ENCODE measurements at regions not wholly inside any gene's neighbourhood (a gene's known extent, or its start where the extent isn't known, plus 50 kb on each side); places are given as distances from the start of the nearest gene placed in this dataset.
"Not testable (repeated sequence)": the region's sequence is repeated elsewhere in the genome, so short reads cannot be mapped to it uniquely, and the experiment has no call there.

DNA sequence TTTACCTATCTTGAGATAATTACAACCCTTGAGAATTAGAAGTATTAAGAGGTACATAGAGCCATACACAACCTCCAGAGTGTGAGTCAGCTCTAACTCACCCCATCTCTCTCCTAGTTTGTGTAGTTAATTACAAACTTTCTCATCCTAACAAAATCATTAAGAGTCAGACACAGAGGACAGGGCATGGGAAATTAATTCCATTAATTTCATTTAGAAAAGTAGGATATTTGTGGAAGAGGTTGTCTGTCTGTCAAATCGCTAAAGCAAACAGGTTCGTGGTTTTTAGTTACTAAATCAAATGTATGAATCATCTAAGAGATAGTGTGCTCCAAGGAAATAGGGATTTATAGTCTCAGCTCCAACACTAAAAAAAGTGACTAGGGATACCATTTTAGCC lies 1261.4 kb upstream of the TENM4 start:
- Histone ChIP-seq H3K4me3 (replicated peaks; ENCODE audit: insufficient read depth, low read length) (no peak overlapping the region), H3K27ac (replicated peaks) (no peak overlapping the region), H3K27me3 (ENCODE audit: insufficient read depth, poor library complexity, severe bottlenecking) (no peaks in the 10 kb centered on the region)
- TF ChIP-seq POLR2AphosphoS5 (IDR thresholded peaks at IDR 0.05; ENCODE audit: low read depth), result no peak
- TF ChIP-seq, protein P1, sequence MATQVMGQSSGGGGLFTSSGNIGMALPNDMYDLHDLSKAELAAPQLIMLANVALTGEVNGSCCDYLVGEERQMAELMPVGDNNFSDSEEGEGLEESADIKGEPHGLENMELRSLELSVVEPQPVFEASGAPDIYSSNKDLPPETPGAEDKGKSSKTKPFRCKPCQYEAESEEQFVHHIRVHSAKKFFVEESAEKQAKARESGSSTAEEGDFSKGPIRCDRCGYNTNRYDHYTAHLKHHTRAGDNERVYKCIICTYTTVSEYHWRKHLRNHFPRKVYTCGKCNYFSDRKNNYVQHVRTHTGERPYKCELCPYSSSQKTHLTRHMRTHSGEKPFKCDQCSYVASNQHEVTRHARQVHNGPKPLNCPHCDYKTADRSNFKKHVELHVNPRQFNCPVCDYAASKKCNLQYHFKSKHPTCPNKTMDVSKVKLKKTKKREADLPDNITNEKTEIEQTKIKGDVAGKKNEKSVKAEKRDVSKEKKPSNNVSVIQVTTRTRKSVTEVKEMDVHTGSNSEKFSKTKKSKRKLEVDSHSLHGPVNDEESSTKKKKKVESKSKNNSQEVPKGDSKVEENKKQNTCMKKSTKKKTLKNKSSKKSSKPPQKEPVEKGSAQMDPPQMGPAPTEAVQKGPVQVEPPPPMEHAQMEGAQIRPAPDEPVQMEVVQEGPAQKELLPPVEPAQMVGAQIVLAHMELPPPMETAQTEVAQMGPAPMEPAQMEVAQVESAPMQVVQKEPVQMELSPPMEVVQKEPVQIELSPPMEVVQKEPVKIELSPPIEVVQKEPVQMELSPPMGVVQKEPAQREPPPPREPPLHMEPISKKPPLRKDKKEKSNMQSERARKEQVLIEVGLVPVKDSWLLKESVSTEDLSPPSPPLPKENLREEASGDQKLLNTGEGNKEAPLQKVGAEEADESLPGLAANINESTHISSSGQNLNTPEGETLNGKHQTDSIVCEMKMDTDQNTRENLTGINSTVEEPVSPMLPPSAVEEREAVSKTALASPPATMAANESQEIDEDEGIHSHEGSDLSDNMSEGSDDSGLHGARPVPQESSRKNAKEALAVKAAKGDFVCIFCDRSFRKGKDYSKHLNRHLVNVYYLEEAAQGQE (IDR thresholded peaks at IDR 0.05; ENCODE audit: insufficient replicate concordance, low read depth), result no peak
- TF ChIP-seq SPI1 (IDR thresholded peaks at IDR 0.05; ENCODE audit: borderline replicate concordance, low read depth), result no peak
- TF ChIP-seq GABPA (IDR thresholded peaks at IDR 0.05; ENCODE audit: low read depth), result no peak
- TF ChIP-seq, protein P2, sequence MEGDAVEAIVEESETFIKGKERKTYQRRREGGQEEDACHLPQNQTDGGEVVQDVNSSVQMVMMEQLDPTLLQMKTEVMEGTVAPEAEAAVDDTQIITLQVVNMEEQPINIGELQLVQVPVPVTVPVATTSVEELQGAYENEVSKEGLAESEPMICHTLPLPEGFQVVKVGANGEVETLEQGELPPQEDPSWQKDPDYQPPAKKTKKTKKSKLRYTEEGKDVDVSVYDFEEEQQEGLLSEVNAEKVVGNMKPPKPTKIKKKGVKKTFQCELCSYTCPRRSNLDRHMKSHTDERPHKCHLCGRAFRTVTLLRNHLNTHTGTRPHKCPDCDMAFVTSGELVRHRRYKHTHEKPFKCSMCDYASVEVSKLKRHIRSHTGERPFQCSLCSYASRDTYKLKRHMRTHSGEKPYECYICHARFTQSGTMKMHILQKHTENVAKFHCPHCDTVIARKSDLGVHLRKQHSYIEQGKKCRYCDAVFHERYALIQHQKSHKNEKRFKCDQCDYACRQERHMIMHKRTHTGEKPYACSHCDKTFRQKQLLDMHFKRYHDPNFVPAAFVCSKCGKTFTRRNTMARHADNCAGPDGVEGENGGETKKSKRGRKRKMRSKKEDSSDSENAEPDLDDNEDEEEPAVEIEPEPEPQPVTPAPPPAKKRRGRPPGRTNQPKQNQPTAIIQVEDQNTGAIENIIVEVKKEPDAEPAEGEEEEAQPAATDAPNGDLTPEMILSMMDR (IDR thresholded peaks at IDR 0.05; ENCODE audit: insufficient read depth, low read length), result no peak
- DNase-seq (ENCODE audit: low read depth in 1 of 2, low spot score in 1 of 2), result no peak

DNA sequence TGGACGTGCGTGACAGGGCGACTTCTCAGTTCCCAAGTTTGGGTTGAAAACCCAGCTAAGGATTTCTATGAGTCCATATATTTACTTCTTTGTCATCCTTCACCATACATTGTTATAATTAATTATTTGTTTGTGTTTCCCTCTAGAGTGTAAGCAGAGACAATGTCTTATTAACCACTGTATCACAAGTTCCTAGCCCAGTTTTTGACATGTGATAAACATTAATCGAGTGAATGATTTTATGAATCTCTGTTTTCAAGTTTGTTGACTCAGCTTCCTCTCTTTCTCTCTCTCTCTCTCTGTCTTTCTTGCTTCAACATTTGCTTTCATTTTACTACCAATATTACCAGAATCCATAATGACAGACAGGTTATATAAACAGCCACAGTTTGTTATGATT lies 1259.6 kb upstream of the TENM4 start:
- TF ChIP-seq POLR2AphosphoS5 (IDR thresholded peaks at IDR 0.05; ENCODE audit: low read depth), result no peak
- TF ChIP-seq, protein P2 (IDR thresholded peaks at IDR 0.05; ENCODE audit: insufficient read depth, low read length), result no peak
- TF ChIP-seq GABPA (IDR thresholded peaks at IDR 0.05; ENCODE audit: low read depth), result no peak
- TF ChIP-seq SPI1 (IDR thresholded peaks at IDR 0.05; ENCODE audit: borderline replicate concordance, low read depth), result no peak
- TF ChIP-seq, protein P1 (IDR thresholded peaks at IDR 0.05; ENCODE audit: insufficient replicate concordance, low read depth), result no peak
- no peak overlapping the region for H3K4me3 ChIP-seq (replicated peaks; ENCODE audit: insufficient read depth, low read length)
- DNase-seq (ENCODE audit: low read depth in 1 of 2, low spot score in 1 of 2), result no peak
- H3K27ac ChIP-seq (replicated peaks), result no peak overlapping the region
- no peaks in the 10 kb centered on the region for H3K27me3 ChIP-seq (ENCODE audit: insufficient read depth, poor library complexity, severe bottlenecking)

DNA sequence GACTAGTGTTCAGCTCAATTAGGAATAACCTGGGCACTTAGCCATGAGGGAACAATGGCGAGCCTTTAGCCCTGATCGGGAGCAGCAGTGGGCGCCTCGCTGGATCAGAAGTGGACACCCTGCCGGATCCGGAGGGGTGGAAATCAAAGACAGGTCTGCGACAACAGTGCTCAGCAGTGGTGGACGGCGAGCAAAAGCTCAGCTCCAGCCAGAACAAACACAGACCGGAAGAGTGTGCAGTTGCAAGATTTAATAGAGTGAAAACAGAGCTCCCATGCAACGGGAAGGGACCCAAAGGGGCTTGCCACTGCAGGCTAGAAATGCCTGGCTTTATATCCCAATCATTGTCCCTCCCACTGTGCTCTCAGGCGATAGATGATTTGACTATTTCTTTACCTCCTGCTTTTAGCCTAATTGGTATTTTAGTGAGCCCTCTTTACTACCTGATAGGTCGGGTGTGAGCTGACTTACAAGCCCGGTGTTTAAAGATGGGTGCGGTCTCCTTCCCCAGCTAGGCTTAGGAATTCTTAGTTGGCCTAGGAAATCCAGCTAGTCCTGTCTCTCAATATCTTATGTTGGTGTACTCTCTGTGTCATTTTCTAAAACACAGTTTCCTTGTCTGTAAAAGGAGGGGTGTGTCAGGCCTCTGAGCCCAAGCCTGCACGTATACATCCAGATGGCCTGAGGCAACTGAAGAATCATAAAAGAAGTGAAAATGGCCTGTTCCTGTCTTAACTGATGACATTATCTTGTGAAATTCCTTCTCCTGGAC lies 1258.8 kb upstream of the TENM4 start:
- H3K27me3 ChIP-seq (ENCODE audit: insufficient read depth, poor library complexity, severe bottlenecking); DNase-seq (ENCODE audit: low read depth in 1 of 2, low spot score in 1 of 2); H3K4me3 ChIP-seq (replicated peaks; ENCODE audit: insufficient read depth, low read length); H3K27ac ChIP-seq (replicated peaks): not testable (repeated sequence)

DNA sequence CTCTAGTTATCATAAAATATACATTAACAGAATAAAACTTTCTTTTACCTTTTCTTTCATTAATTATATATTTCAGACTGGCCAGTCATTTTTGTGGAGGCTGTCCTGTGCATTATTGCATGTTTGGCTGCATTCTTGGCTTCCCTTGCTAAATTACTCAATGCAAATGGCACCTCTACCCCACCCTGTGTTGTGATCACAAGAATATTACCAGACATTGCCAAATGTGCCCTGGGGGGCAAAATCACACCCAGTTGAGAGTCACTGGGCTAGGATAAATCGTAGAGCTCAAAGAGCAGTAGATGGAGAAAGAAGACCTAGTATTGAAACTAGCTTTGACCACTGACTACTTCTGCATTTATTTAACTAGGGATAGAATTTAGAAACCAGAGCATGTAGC lies 1257.8 kb upstream of the TENM4 start:
- Histone ChIP-seq H3K4me3 (replicated peaks; ENCODE audit: insufficient read depth, low read length) (no peak overlapping the region), H3K27me3 (ENCODE audit: insufficient read depth, poor library complexity, severe bottlenecking) (no peaks in the 10 kb centered on the region), H3K27ac (replicated peaks) (no peak overlapping the region)
- no peak for TF ChIP-seq SPI1 (IDR thresholded peaks at IDR 0.05; ENCODE audit: borderline replicate concordance, low read depth)
- TF ChIP-seq POLR2AphosphoS5 (IDR thresholded peaks at IDR 0.05; ENCODE audit: low read depth), result no peak
- no peak for TF ChIP-seq GABPA (IDR thresholded peaks at IDR 0.05; ENCODE audit: low read depth)
- TF ChIP-seq, protein P1 (IDR thresholded peaks at IDR 0.05; ENCODE audit: insufficient replicate concordance, low read depth), result no peak
- TF ChIP-seq, protein P2 (IDR thresholded peaks at IDR 0.05; ENCODE audit: insufficient read depth, low read length), result no peak
- DNase-seq (ENCODE audit: low read depth in 1 of 2, low spot score in 1 of 2), result no peak

Measured in HL-60 (cell line).